Stimulated activated CD4-positive, alpha-beta T cell treated with anti-CD3 and anti-CD28 coated beads, Interleukin-1b, Interleukin-23, amount 100 ng/mL, for 1 hour (primary cell): ENCODE measurements at regions not wholly inside any gene's neighbourhood (a gene's known extent, or its start where the extent isn't known, plus 50 kb on each side); places are given as distances from the start of the nearest gene placed in this dataset.
"Not testable (repeated sequence)": the region's sequence is repeated elsewhere in the genome, so short reads cannot be mapped to it uniquely, and the experiment has no call there.

Source experiments
- DNase-seq, 2 donors: peaks; one replicate each; pipeline ENCODE4 v3.0.0-alpha.2; 2020; ENCODE audit warnings: low read depth in 2 of 2

- DNase-seq: no peak
Measured at GRCh38 chr7:20839196-20839735, 52.6 kb upstream of the SP8 start.

- no peak for DNase-seq
Measured at GRCh38 chr7:20839987-20840386, 53.3 kb upstream of the SP8 start.

DNA sequence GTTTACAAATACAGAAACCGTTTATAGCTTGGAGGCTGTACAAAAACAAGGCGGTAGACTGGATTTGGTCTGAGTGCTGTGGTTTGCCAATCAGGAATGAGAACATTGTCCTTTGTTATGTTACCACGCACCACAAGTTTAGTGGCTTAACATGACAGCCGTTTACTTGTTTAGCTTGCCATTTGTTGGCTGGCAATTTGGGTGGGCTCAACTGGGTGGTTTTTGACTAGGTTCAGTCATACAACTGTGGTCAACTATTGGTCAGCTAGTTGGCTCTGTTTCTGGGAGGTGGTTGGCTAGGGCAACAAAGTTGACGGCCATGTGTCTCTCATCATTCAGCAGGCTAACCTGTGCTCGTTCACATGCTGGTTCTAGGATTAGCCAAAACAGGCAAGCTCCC, 60.1 kb upstream of the SP8 start:
- DNase-seq: no peak

DNA sequence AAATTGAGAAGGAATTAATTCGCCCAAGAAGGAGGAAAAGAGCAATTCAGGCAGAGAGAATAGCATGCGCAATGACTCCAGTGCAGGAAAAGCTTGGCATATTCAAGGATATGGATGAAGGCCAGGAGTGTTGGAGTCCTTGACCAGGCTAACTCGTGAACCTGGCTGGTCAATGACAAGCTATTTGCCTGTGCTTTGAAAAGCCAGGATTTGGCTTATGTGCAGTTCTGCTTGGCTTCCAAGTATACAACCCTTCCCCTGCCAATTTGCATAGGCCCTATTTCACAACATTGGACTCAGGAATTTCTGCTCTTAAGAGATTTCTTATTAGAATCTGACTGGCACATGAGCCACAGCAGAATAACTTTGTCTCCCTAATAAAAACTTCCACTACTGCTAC, 72.3 kb upstream of the SP8 start:
- no peak for DNase-seq

GRCh38 chr7:20861468-20861867, 74.8 kb upstream of the SP8 start:
- no peak for DNase-seq

GRCh38 chr7:20862554-20862953, 75.9 kb upstream of the SP8 start:
- DNase-seq: no peak

GRCh38 chr7:20864221-20864620, 77.5 kb upstream of the SP8 start:
- DNase-seq: no peak

- no peak for DNase-seq
Measured at GRCh38 chr7:20865684-20866083, 79.0 kb upstream of the SP8 start.

- DNase-seq: no peak
Measured at GRCh38 chr7:20870977-20871376, 84.3 kb upstream of the SP8 start.

GRCh38 chr7:20892776-20893175, 106.1 kb upstream of the SP8 start:
- DNase-seq: no peak

DNA sequence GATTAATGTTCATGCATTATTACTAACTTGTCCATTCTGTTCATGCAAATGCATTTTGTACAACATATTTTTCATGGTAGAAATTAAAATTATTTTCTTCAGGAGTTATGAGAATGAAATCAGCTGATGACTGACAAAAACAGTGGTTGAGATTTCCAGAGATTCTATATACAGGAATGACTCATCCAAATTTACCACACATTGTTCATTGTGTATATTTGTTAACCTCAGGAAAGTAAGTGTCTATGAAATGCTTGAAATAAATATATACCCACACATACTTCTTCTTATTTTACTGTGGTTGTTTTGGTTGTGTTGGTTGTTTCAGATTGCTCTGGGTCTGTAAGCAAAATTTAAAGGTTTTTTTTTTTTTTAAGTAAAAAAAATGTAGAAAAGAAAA, 108.1 kb upstream of the SP8 start:
- DNase-seq: no peak

- no peak for DNase-seq
Measured at GRCh38 chr7:20895563-20895962, 108.9 kb upstream of the SP8 start.

GRCh38 chr7:20896996-20897395, 110.3 kb upstream of the SP8 start:
- no peak for DNase-seq

DNA sequence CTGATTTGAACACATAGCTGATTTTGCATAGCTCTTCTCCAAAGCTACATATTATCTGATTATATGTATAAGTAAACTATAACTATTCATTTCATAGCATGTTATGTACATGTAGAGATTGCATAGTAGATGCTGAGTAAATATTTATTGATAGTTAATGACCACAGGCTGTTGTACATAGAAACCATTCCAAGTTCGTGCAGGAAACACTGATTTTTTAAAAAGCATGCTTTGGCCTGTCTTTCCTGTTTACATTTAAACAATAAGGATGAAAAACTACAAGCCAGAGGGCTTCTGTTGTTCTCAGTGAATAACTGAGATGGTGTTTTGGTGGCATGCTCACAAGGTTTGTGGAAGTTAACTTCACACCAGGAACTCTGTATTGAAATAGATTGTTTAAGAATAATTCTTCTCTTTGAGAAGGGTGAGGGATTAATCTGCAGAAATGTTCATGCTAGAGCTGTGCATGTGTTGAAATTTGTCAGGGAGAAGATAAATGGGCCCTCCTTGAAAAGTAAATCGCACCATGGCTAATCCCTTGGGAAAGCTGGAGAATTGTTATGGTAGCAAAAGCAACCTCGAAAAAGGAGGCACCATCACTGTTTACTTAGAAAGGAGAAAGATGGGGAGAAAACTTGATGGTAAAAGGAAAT, 120.2 kb upstream of the SP8 start:
- no peak for DNase-seq

GRCh38 chr7:20911081-20911480, 124.4 kb upstream of the SP8 start:
- DNase-seq: no peak

- DNase-seq: no peak
Measured at GRCh38 chr7:20913853-20914252, 127.2 kb upstream of the SP8 start.

GRCh38 chr7:20916311-20916710, 129.6 kb upstream of the SP8 start:
- no peak for DNase-seq

DNA sequence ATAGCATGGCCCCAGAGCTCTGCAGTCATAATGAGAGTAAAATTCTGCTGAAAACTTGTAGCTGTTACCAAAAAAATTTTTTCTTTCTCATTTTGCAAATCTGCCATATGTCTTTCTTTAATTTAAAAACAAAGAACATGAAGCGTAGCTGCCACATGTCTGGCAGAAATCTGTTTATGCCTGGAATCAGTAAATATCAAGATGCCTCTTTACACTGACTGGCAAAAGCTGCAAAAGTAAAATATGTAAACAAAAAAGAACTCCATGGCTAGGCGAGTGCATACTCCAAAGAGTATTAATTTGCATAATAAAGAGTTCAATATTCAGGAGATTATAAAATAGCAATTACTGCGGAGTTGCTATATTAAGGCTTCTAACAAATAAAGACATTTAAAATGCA, 130.9 kb upstream of the SP8 start:
- no peak for DNase-seq

DNA sequence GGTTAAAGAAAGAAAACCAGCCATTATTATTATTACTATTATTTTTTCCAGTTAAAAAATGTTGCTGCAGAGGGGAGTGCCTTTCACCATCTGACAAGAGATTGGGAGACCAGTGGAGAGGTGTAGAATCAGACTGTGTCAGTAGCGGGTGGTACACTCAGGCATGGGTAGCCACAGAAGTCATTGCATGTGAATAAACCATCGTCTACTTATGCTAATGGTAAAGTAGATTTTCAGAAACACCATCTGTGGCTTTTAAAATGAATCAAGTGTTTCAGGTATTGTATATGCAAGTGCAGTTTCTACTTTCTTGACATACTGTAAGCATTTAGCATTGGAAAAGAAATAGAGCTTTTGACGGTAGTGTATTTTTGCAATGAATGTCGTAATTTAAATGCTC, 131.5 kb upstream of the SP8 start:
- no peak for DNase-seq

DNA sequence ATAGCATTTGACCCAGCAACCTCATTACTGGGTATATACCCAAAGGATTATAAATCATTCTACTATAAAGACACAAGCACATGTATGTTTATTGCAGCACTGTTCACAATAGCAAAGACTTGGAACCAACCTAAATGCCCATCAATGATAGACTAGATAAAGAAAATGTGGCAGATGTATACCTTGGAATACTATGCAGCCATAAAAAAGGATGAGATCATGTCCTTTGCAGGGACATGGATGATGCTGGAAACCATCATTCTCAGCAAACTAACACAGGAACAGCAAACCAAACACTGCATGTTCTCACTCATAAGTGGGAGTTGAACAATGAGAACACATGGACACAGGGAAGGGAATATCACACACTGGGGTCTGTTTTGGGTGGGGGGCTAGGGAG, 140.5 kb upstream of the SP8 start:
- DNase-seq: not testable (repeated sequence)

DNA sequence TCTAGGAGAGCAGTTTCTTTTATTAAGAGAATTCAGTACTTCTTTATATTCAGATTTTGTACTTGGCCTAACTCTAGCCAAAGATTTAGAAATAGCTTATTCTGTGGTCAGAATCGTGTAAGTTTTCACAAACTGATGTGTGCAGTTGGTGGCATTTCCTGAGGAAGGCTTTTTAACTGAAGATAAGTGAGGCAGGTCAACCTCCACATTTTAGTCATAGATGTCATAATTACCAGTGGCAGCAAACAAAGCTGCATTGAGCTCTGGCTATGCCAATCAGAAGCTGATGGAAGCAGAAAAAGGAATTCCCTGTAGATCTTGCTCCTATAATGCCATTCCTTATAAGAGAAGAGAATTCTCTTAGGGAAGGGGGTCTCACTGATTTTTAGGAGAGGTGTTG, 141.3 kb upstream of the SP8 start:
- DNase-seq: no peak

GRCh38 chr7:20929199-20929598, 142.5 kb upstream of the SP8 start:
- DNase-seq: no peak

- no peak for DNase-seq
Measured at GRCh38 chr7:20931739-20932138, 145.1 kb upstream of the SP8 start.
